DMS53 treated with DMSO at 0.1 percent for 48 hours (cell line): ENCODE measurements at regions not wholly inside any gene's neighbourhood (a gene's known extent, or its start where the extent isn't known, plus 50 kb on each side); places are given as distances from the start of the nearest gene placed in this dataset.
"Not testable (repeated sequence)": the region's sequence is repeated elsewhere in the genome, so short reads cannot be mapped to it uniquely, and the experiment has no call there.

Experiments used
- DNase-seq: peaks from one replicate; lab custom pipeline; 2025; ENCODE audit not compliant: unreplicated experiment; lab: John Stamatoyannopoulos, UW

DNA sequence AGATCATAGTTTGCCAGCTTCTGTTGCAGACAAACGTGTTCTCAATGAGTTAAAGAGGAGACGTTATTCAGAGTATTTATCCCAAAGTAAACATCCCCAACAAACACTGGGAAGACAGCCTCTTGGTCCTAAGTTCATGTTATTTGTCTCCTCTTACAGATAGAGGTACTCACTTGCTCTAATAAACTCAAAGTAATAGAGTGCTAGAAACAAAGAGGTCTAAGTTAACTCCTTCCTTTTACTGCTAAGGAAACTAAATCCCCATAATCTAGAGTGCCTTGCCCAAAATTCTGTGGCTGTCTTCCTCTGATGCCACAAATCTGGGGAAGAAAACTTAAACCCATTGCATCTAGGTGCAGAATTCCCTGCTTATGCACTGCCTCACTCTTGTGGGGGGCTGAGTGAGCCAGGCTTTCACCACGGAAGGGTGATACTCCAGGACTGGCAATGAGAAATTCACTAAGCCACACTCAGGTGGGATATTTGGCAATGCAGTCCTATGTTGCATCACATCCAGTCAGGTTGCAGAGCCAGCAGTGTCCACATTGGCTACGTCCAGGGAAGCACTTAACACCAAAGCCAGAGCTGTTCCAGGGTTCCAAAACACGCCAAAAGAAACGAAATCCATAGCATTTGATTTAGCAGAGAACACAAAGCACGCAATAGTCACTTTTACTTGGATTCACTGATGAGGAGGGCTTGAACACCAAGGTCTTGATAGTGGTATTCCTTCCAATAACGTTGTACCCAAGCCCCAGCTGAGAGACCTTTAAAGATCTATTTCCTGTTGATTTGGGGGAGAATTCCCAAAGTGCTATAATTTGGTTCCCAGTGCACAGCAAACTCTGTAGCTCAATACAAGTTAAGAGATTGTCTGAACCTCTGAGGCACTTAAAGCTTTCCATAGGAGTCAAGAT, 81.0 kb upstream of the FOXQ1 start:
- DNase-seq: no peak

- no peak for DNase-seq
These were observed 81.6 kb upstream of the FOXQ1 start for GRCh38 chr6:1230281-1230680.

DNA sequence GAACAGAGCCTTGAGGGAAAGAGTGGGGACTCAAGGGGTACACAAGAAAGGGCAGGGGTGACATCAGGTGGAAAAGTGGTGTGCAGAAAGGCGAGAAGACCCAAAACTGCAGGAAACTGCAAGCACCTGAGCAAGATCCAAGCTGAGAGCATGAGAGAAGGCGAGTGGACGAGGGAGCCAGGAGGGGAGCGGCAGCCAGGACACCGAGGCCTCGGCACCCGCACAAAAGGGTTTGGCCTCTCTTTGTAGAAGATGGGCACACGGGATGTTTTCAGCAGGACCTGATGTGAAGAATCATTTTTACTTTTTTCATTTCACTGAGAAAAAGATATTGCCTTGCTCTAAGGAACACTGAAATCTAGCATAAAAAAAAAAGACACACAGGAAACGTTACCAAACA, 82.1 kb upstream of the FOXQ1 start:
- no peak for DNase-seq

- DNase-seq: no peak
These were observed 82.6 kb upstream of the FOXQ1 start for GRCh38 chr6:1229301-1229700.

DNA sequence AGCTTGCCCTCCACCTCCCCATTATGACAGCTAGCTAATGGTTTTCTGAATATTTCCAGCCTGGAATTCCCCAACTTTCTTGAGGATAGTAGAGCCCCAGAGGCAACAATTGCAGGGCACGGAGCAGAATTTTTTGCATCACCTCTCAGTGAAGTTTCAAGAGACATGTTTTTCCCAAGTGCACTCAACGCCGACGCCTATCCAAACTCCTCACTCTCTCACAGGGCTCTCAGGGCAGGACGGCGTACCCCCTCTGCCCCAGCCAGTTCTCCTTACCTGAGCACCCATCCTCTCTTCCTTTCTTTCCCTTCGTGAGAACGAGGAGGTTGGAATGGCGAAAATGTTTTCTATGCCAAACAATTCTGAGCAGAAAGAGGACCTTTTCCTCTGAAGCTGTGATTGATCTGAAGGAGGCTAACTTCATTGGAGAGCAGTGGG, 83.1 kb upstream of the FOXQ1 start:
- no peak for DNase-seq

- DNase-seq: no peak
These were observed 83.8 kb upstream of the FOXQ1 start for GRCh38 chr6:1227935-1228753.

DNA sequence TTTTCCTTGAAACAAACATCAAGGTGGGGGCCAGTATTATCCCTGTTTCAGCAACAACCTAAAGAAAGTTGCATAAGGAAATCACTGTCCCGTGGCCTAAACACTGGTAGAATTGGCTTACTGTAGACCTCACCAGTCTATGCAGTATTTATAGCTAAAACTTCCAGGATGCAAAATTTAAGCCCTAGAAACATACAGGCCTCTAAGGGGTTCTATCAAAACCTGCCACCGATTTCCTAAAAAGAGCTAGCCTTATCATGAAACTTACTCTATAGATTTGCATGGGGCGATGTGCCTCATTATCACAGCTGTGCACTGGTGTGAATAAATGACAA, 84.3 kb upstream of the FOXQ1 start:
- DNase-seq: no peak

- DNase-seq: no peak
These were observed 85.4 kb upstream of the FOXQ1 start for GRCh38 chr6:1226277-1227099.

DNA sequence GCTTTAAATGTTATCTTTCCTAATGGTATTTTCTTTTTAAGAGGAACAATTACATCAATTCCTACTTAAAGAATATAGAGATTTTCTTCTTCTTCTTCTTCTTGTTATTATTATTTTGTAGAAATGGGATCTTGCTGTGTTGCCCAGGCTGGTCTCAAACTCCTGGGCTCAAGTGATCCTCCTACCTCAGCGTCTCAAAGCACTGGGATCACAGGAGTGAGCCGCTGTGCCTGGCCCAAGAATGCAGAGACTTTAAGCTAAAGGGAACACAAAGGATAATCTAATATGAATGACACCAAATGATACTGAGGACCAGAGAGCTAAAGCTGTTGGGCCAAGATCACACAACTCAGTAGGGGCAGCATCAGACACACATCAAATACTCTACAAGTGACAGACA, 87.4 kb upstream of the FOXQ1 start:
- no peak for DNase-seq

GRCh38 chr6:1222728-1223595, 88.9 kb upstream of the FOXQ1 start:
- DNase-seq: no peak

GRCh38 chr6:1217396-1217795, 94.5 kb upstream of the FOXQ1 start:
- DNase-seq: no peak

DNA sequence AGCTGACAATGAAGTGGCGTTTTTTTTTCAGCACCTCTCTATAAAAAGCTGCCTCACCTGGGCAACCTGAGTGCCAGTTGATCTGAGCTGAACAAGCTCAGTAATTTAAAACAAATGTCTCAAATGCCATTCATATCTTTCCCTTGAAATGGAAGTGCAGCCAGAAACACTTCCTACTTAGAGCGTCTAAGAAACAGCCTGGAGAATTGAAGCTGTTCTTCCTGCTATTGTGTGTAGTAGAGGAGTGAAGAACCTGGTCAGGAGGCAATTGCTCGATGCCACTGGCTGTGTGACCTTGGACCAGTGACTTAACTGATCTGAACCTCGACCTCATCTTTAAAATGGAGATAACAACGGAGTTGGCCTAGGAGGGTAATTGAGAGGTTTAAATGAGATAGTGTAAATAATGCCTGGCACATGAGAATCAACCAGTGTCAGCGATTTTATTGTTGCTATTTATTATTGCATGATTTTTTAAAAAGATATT, 95.4 kb upstream of the FOXQ1 start:
- DNase-seq: no peak

- DNase-seq: no peak
These were observed 95.9 kb upstream of the FOXQ1 start for GRCh38 chr6:1215884-1216487.

GRCh38 chr6:1215023-1215422, 96.9 kb upstream of the FOXQ1 start:
- DNase-seq: no peak

GRCh38 chr6:1212919-1213318, 99.0 kb upstream of the FOXQ1 start:
- no peak for DNase-seq

GRCh38 chr6:1212138-1212537, 99.8 kb upstream of the FOXQ1 start:
- DNase-seq: not testable (repeated sequence)

GRCh38 chr6:1210631-1211030, 101.3 kb upstream of the FOXQ1 start:
- DNase-seq: not testable (repeated sequence)

- DNase-seq: no peak
These were observed 103.0 kb upstream of the FOXQ1 start for GRCh38 chr6:1208876-1209275.

DNA sequence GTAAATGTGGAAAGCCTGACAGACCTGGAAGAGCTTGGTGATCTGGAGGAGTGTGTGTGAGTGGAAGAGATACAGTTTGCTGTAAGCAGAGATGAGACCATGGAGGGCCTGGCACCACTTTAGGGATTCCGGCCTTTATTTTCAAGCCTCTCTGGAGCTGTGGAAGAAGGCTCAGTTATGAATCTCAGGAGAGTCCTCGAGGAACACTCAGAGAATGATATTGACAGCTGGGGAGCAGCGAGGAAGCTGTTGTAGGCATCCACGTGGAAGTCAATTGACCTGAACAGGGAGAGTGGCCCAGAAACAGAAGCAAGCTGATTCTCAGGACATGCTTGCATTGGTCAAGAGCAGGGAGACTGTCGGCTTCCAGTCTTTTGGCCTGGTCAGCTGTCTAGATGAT, 108.4 kb upstream of the FOXQ1 start:
- no peak for DNase-seq

DNA sequence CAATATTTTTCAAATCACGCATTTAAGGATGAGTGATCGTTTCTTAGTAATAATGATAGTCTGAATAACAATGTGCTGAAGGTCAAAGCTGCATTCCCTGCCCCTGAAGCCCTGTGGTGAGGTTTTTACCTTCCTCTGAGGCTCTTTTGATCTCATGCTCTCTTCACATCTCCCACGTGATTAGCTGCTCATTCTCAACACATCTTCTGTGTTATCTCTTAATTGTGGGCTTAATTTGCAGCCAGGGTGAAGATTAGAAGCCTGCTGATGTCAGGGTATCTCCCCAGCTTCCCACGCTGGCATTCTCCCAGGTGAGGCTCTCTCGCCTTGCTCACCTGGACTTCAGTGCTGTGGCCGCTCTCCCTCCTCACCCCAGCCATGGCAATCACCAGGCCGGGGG, 109.7 kb upstream of the FOXQ1 start:
- no peak for DNase-seq
